ENCODE measurements at regions not wholly inside any gene's neighbourhood (a gene's known extent, or its start where the extent isn't known, plus 50 kb on each side); places are given as distances from the start of the nearest gene placed in this dataset.

DNA sequence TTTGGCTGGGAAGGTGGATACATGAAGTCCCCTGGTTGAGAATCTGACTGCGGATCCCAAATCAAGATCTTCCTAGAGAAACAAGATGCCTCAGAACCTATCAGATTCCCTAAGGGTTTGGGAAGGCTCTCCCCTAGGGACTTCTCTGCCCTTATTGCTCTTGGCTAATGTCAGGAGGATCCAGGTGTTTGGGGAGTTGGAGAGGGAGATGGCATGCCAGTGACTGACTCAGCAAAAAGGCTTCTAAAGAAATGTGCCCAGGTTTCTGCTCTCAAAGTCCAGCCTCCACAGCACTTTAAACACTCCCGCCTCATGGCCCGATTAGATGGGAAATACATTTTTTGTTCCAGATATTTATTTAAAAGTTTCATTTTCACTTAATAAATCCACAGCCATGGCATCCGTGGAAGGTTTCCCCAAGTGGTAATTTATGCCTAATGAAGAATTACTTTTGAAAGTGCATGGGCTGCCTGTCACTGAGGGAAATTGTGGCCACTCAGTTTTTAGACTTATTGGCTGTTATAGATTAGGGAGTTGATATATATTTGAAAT lies 156.4 kb downstream of the OSR1 start:
- H2AFZ ChIP-seq (ENCODE audit: low read depth, low read length) = no peak overlapping the region
- no peaks in the 10 kb centered on the region for H3K9me2 ChIP-seq (ENCODE audit: insufficient read depth, low read length)
- TF ChIP-seq, protein P1, sequence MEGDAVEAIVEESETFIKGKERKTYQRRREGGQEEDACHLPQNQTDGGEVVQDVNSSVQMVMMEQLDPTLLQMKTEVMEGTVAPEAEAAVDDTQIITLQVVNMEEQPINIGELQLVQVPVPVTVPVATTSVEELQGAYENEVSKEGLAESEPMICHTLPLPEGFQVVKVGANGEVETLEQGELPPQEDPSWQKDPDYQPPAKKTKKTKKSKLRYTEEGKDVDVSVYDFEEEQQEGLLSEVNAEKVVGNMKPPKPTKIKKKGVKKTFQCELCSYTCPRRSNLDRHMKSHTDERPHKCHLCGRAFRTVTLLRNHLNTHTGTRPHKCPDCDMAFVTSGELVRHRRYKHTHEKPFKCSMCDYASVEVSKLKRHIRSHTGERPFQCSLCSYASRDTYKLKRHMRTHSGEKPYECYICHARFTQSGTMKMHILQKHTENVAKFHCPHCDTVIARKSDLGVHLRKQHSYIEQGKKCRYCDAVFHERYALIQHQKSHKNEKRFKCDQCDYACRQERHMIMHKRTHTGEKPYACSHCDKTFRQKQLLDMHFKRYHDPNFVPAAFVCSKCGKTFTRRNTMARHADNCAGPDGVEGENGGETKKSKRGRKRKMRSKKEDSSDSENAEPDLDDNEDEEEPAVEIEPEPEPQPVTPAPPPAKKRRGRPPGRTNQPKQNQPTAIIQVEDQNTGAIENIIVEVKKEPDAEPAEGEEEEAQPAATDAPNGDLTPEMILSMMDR (IDR thresholded peaks at IDR 0.05; ENCODE audit: poor library complexity, severe bottlenecking) = no peak
- no peak for TF ChIP-seq EP300 (conservative IDR thresholded peaks at IDR 0.05; ENCODE audit: poor library complexity, severe bottlenecking)
- TF ChIP-seq TAF1 (IDR thresholded peaks at IDR 0.05; ENCODE audit: low read depth) = no peak

DNA sequence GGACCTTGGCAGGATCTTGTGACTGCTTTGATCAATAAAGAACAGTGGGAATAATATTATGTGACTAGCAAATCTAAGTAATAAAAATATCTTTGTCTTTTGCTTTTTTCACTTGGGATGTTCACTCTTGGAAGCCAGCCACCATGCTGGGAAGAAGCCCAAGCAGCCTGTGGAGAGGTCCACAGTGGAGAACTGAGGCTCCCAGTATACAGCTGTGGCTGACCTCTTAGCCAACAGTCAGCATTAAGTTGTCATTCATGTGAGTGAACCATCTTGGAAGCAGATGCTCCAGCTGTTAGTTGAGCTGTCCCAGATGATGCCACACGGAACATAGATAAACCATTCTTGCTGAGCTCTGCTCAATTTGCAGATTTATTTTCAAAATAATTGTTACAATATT lies 160.0 kb downstream of the OSR1 start:
- no peak overlapping the region for H2AFZ ChIP-seq (ENCODE audit: low read depth, low read length)
- H3K9me2 ChIP-seq (ENCODE audit: insufficient read depth, low read length) = no peaks in the 10 kb centered on the region
- H4K20me1 ChIP-seq (ENCODE audit: insufficient read depth) = no peaks in the 10 kb centered on the region
- H3K4me3 ChIP-seq (ENCODE audit: low read length) = no peak overlapping the region
- no peaks in the 10 kb centered on the region for H3F3A ChIP-seq (ENCODE audit: insufficient read depth, low read length, poor library complexity, severe bottlenecking)
- no peak overlapping the region for H3K4me2 ChIP-seq (ENCODE audit: low read length)
- H3K27me3 ChIP-seq (ENCODE audit: insufficient read depth, low read depth, low read length) = no peaks in the 10 kb centered on the region
- H3K36me3 ChIP-seq (ENCODE audit: insufficient read depth, low read length) = no peaks in the 10 kb centered on the region
- H3K9ac ChIP-seq (ENCODE audit: low read length) = no peak overlapping the region
- H3K79me2 ChIP-seq (replicated peaks; ENCODE audit: insufficient read depth, low read length) = no peaks in the 10 kb centered on the region
- no peaks in the 10 kb centered on the region for H3K9me3 ChIP-seq (ENCODE audit: low read length)
- no peak overlapping the region for H3K27ac ChIP-seq (ENCODE audit: low read length)
- no peak for TF ChIP-seq TAF1 (IDR thresholded peaks at IDR 0.05; ENCODE audit: low read depth)
- no peak for TF ChIP-seq MXI1 (conservative IDR thresholded peaks at IDR 0.05; ENCODE audit: poor library complexity, severe bottlenecking)
- TF ChIP-seq, protein P1 (IDR thresholded peaks at IDR 0.05; ENCODE audit: poor library complexity, severe bottlenecking) = no peak
- no peak for TF ChIP-seq POLR2AphosphoS5 (IDR thresholded peaks at IDR 0.05)
- TF ChIP-seq RAD21 (conservative IDR thresholded peaks at IDR 0.05) = no peak
- TF ChIP-seq, protein P2, sequence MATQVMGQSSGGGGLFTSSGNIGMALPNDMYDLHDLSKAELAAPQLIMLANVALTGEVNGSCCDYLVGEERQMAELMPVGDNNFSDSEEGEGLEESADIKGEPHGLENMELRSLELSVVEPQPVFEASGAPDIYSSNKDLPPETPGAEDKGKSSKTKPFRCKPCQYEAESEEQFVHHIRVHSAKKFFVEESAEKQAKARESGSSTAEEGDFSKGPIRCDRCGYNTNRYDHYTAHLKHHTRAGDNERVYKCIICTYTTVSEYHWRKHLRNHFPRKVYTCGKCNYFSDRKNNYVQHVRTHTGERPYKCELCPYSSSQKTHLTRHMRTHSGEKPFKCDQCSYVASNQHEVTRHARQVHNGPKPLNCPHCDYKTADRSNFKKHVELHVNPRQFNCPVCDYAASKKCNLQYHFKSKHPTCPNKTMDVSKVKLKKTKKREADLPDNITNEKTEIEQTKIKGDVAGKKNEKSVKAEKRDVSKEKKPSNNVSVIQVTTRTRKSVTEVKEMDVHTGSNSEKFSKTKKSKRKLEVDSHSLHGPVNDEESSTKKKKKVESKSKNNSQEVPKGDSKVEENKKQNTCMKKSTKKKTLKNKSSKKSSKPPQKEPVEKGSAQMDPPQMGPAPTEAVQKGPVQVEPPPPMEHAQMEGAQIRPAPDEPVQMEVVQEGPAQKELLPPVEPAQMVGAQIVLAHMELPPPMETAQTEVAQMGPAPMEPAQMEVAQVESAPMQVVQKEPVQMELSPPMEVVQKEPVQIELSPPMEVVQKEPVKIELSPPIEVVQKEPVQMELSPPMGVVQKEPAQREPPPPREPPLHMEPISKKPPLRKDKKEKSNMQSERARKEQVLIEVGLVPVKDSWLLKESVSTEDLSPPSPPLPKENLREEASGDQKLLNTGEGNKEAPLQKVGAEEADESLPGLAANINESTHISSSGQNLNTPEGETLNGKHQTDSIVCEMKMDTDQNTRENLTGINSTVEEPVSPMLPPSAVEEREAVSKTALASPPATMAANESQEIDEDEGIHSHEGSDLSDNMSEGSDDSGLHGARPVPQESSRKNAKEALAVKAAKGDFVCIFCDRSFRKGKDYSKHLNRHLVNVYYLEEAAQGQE (IDR thresholded peaks at IDR 0.05; ENCODE audit: borderline replicate concordance) = no peak
- no peak for TF ChIP-seq SMC3 (conservative IDR thresholded peaks at IDR 0.05; ENCODE audit: poor library complexity)
- no peak for TF ChIP-seq EZH2 (IDR thresholded peaks at IDR 0.05; ENCODE audit: borderline replicate concordance, insufficient read depth, low read length, poor library complexity, severe bottlenecking)
- TF ChIP-seq EP300 (conservative IDR thresholded peaks at IDR 0.05; ENCODE audit: poor library complexity, severe bottlenecking) = no peak

More for the DNA sequence above, 156.4 kb downstream of the OSR1 start:
- Histone ChIP-seq H3F3A (ENCODE audit: insufficient read depth, low read length, poor library complexity, severe bottlenecking) (no peaks in the 10 kb centered on the region), H3K4me3 (ENCODE audit: low read length) (no peak overlapping the region), H3K79me2 (replicated peaks; ENCODE audit: insufficient read depth, low read length) (no peaks in the 10 kb centered on the region), H3K27ac (ENCODE audit: low read length) (no peak overlapping the region), H3K36me3 (ENCODE audit: insufficient read depth, low read length) (no peaks in the 10 kb centered on the region), H3K27me3 (ENCODE audit: insufficient read depth, low read depth, low read length) (no peaks in the 10 kb centered on the region), H3K9me3 (ENCODE audit: low read length) (no peaks in the 10 kb centered on the region), H3K9ac (ENCODE audit: low read length) (no peak overlapping the region), H4K20me1 (ENCODE audit: insufficient read depth) (no peaks in the 10 kb centered on the region), H3K4me2 (ENCODE audit: low read length) (no peak overlapping the region)

All from neural cell (in vitro differentiated cells).